BJ (cell line): ENCODE measurements at regions not wholly inside any gene's neighbourhood (a gene's known extent, or its start where the extent isn't known, plus 50 kb on each side); places are given as distances from the start of the nearest gene placed in this dataset.

Source experiments
- CTCF ChIA-PET: fragments of 350-600 bp; formaldehyde crosslinking; extraction: SDS; loops from one replicate; lab custom pipeline; 2021; ENCODE audit warnings: antibody characterized with exemption, inconsistent platforms; lab: Yijun Ruan, JAX
- POLR2A ChIA-PET: fragments of 300-600 bp; sonication (Branson Sonifier 250); formaldehyde crosslinking; extraction: SDS; loops from one replicate; lab custom pipeline; 2021; ENCODE audit warnings: antibody characterized with exemption; lab: Charles Lee
- DNase-seq: peaks from one replicate; pipeline ENCODE4 v3.0.0-alpha.2; 2011; ENCODE audit warnings: low read depth
- H3K27me3 ChIP-seq: 2 replicates; pipeline ENCODE4 v1.6.0; 2011; ENCODE audit warnings: low read length; ENCODE audit not compliant: control insufficient read depth, insufficient read depth
- H3K36me3 ChIP-seq: 2 replicates; pipeline ENCODE4 v1.5.1; 2011; ENCODE audit warnings: low read length; ENCODE audit not compliant: control insufficient read depth, insufficient read depth
- H3K4me3 ChIP-seq: 2 replicates; pipeline ENCODE4 v1.5.1; 2011; ENCODE audit warnings: low read depth, mild to moderate bottlenecking, control low read depth, low read length
- CTCF ChIP-seq: IDR thresholded peaks from 2 replicates; pipeline ENCODE4 v1.5.1; 2011; ENCODE audit warnings: low read depth, mild to moderate bottlenecking, control low read depth, inconsistent platforms, low read length, moderate library complexity; ENCODE audit not compliant: insufficient read depth

- H3K36me3 ChIP-seq, result no peaks in the 10 kb centered on the region
- ChIA-PET POLR2A (no interaction called here), CTCF (no interaction called here)
- H3K4me3 ChIP-seq, result no peak overlapping the region
- no peak for TF ChIP-seq CTCF
- no peak for DNase-seq
- H3K27me3 ChIP-seq, result no peaks in the 10 kb centered on the region
These were observed 1771.7 kb upstream of the PCDH7 start for GRCh38 chr4:28948501-28948900.

- H3K27me3 ChIP-seq, result no peaks in the 10 kb centered on the region
- DNase-seq, result no peak
- no peak for TF ChIP-seq CTCF
- POLR2A ChIA-PET, result no interaction called here
- H3K36me3 ChIP-seq, result no peaks in the 10 kb centered on the region
- H3K4me3 ChIP-seq, result no peak overlapping the region
- CTCF ChIA-PET, result interaction anchor here (0.6 kb wide), 2 partner anchors 143 to 519 kb away, joined by 3 read pairs; no protein-coding TSS in a partner anchor
These were observed 1753.2 kb upstream of the PCDH7 start for GRCh38 chr4:28966982-28967381.

- CTCF ChIA-PET, result no interaction called here
- Histone ChIP-seq H3K27me3 (no peaks in the 10 kb centered on the region), H3K36me3 (no peaks in the 10 kb centered on the region), H3K4me3 (no peak overlapping the region)
- no peak for TF ChIP-seq CTCF
- POLR2A ChIA-PET, result no interaction called here
- no peak for DNase-seq
These were observed 1746.4 kb upstream of the PCDH7 start for GRCh38 chr4:28973587-28974350.

- CTCF ChIA-PET, result no interaction called here
These were observed 1743.8 kb upstream of the PCDH7 start for GRCh38 chr4:28976369-28976768.

GRCh38 chr4:29002151-29002550, 1718.0 kb upstream of the PCDH7 start:
- Histone ChIP-seq H3K36me3 (no peaks in the 10 kb centered on the region), H3K27me3 (no peaks in the 10 kb centered on the region), H3K4me3 (no peak overlapping the region)
- POLR2A ChIA-PET, result no interaction called here
- no peak for TF ChIP-seq CTCF
- no peak for DNase-seq
- CTCF ChIA-PET, result no interaction called here

More at GRCh38 chr4:28976369-28976768, 1743.8 kb upstream of the PCDH7 start:
- no peak for DNase-seq
- Histone ChIP-seq H3K36me3 (no peaks in the 10 kb centered on the region), H3K4me3 (no peak overlapping the region), H3K27me3 (no peaks in the 10 kb centered on the region)
- no peak for TF ChIP-seq CTCF
- POLR2A ChIA-PET, result no interaction called here
